Cardiac fibroblast (primary cell): ENCODE measurements at regions not wholly inside any gene's neighbourhood (a gene's known extent, or its start where the extent isn't known, plus 50 kb on each side); places are given as distances from the start of the nearest gene placed in this dataset.

Source experiments
- DNase-seq, 2 donors: peaks; one replicate each; pipeline versions ENCODE4 v3.0.0 to v3.0.0-alpha.2; 2010; ENCODE audit warnings: low read depth in 2 of 2
- H3K4me3 ChIP-seq, 2 donors: replicated peaks in 1 of 2; 1 replicate in 1 of 2; 2 replicates in 1 of 2; pipeline ENCODE4 v1.5.1; 2011; ENCODE audit warnings: low read depth in 2 of 2, low read length in 2 of 2, mild to moderate bottlenecking in 2 of 2, moderate library complexity in 1 of 2
- TF ChIP-seq, protein P1 (sequence below): IDR thresholded peaks from one replicate; pipeline ENCODE4 v1.5.1; 2011; ENCODE audit warnings: low read depth, mild to moderate bottlenecking, low read length, inconsistent platforms

DNA sequence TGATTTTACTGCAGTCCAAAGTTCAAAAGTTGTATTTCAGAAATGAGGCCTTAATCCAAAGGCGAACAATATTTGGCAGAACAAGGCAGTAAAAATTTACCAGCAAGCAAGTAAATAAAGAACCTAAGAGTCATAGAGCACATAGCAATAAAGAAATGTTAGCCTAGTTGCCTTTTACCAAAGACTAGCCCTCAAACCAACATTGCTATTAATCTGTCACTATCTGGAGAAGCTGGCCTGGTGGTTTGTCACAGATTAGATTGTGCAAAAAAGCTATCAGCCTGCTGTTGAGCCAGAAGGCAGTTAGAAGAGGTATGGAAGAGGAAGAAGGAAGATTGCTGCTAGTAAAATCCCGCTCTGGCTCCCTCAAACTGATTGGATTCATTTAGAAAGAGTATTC, 304.7 kb upstream of the KLF4 start:
- DNase-seq = no peak
- TF ChIP-seq, protein P1, sequence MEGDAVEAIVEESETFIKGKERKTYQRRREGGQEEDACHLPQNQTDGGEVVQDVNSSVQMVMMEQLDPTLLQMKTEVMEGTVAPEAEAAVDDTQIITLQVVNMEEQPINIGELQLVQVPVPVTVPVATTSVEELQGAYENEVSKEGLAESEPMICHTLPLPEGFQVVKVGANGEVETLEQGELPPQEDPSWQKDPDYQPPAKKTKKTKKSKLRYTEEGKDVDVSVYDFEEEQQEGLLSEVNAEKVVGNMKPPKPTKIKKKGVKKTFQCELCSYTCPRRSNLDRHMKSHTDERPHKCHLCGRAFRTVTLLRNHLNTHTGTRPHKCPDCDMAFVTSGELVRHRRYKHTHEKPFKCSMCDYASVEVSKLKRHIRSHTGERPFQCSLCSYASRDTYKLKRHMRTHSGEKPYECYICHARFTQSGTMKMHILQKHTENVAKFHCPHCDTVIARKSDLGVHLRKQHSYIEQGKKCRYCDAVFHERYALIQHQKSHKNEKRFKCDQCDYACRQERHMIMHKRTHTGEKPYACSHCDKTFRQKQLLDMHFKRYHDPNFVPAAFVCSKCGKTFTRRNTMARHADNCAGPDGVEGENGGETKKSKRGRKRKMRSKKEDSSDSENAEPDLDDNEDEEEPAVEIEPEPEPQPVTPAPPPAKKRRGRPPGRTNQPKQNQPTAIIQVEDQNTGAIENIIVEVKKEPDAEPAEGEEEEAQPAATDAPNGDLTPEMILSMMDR = no peak
- no peak overlapping the region for H3K4me3 ChIP-seq

DNA sequence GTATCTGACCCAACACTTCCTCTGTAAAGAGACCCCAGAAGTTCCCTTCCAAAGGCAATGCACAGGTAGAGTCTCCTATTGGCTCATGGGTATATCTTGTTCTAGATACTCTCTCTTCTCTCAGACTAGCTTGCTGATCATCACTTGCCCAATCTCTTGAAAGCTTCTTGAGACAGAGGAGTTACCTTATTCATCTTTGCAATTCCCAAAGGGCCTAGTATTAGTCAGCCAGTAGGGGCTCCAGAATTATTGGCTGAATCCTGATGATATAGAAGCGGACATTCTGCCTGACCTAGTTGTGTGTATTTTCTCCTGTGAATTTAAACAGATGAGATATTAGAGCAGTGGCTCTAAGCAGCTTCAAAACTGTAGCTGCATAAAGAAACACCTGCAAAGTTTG, 304.0 kb upstream of the KLF4 start:
- no peak overlapping the region for H3K4me3 ChIP-seq
- DNase-seq = peak in 1 of 2 donors; percentile 63
- TF ChIP-seq, protein P1 = no peak

DNA sequence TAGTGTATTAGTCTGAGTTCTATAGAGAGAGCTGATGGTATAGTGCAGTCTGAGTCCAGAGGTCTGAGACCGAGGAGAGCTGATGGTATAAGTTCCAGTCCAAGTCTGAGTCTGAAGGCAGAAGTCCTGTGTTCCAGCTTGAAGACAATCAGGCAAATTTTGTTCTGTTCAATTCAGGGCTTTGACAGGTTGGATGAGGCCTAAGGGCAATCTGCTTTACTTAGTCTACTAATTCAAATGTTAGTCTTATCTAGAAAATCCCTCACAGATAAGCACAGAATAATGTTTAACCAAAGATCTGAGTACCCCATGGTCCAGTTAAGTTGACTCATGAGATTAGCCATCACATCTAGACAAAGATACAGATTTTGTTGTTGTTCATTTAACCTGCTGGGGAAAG, 303.0 kb upstream of the KLF4 start:
- DNase-seq = no peak
- H3K4me3 ChIP-seq = no peak overlapping the region
- TF ChIP-seq, protein P1 = no peak

DNA sequence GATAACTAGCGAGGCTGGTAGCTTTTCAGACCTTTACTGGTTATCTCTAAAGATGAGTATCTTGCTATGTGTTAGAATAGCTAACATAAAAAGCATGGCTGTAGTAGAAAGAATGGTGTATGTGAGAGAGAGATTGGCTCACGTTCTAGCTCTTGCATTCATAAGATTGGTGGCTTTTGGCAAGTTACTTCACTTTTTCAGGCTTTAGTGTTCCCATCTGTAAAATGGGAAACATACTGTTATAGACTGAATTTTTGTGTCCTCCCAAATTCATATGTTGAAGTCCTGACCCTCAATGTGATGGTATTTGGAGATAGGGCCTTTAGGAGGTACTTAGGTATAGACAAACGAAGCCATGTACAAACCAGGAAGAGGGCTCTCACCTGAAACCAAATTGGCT, 302.4 kb upstream of the KLF4 start:
- TF ChIP-seq, protein P1 = no peak
- H3K4me3 ChIP-seq = no peak overlapping the region
- DNase-seq = no peak

DNA sequence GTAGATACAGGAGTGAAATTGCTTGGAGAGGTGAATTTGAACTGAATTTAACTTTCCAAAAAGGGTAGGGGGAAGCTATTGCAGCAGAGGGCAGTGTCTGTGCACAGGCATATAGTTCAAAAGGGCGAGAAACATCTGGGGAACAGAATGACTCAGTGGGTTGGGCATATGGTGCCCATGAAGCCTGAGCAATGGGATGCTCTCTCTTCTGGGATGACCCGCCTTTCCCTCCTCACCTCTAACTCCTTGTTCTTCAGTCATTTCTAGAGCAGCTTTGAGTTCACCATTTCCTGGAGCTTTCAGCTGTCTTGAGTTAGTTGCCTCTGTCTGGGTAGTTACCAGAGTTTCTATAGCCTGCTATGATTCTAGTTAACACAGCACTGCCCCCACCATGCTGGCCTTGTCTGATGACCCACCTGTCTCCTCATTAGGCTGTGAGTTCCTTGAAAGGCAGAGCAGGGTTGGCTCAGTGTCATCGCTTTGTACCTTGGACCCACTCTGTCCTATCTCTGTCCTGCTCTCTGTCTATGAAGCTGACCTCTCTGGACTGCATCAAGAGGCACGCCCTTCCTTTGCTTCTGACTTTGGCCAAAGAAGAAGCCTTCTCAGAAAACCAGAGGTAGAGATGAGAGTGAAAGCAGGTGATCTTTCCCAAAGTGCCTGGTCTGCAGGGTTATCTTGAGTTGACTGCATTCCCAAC, 299.6 kb upstream of the KLF4 start:
- H3K4me3 ChIP-seq = no peak overlapping the region
- TF ChIP-seq, protein P1 = no peak
- DNase-seq = no peak

DNA sequence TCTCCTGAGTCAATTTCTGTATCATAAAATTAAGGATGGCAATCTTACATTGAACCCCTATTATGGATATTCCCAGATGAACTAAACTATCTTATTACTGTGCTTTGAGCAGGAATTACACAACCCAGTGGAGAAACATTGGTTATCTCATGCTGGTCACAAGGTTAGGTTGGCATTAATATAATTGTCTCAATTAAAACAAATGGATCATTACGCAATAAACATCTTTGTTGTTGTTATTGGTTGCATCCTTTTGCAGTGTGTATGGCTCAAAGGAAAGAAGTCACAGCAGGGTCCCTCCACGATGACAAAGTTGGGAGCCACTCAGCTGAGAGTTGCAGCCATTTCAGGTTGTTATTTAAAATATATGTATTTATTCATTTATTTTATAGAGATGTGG, 297.0 kb upstream of the KLF4 start:
- no peak overlapping the region for H3K4me3 ChIP-seq
- TF ChIP-seq, protein P1 = no peak
- no peak for DNase-seq
